Upper lobe of left lung (tissue), 4 donors: ENCODE measurements at regions not wholly inside any gene's neighbourhood (a gene's known extent, or its start where the extent isn't known, plus 50 kb on each side); places are given as distances from the start of the nearest gene placed in this dataset.

Experiments
- EP300 ChIP-seq, 4 donors: sonication (generic); formaldehyde crosslinking; IDR thresholded peaks; one replicate each; pipeline ENCODE4 v1.5.1; 2017; ENCODE audit warnings: antibody characterized with exemption in 4 of 4, control low read depth in 2 of 4
- POLR2A ChIP-seq, 4 donors: fragments of 450-650 bp; IDR thresholded peaks; one replicate each; pipeline ENCODE4 v1.5.1; 2016 to 2017; ENCODE audit warnings: antibody characterized with exemption in 4 of 4, mild to moderate bottlenecking in 2 of 4
- POLR2AphosphoS5 ChIP-seq, 2 donors: sonication (generic); formaldehyde crosslinking; IDR thresholded peaks; one replicate each; pipeline ENCODE4 v1.5.1; 2017; ENCODE audit warnings: antibody characterized with exemption in 2 of 2
- TF ChIP-seq, protein P1 (sequence below), 6 experiments: fragments of 450-650 bp in 4 of 6; fragments of 200-600 bp in 2 of 6; sonication (generic) in 2 of 6; IDR thresholded peaks; one replicate each; pipeline ENCODE4 v1.5.1; 2016 to 2019; ENCODE audit warnings: antibody characterized with exemption in 6 of 6

DNA sequence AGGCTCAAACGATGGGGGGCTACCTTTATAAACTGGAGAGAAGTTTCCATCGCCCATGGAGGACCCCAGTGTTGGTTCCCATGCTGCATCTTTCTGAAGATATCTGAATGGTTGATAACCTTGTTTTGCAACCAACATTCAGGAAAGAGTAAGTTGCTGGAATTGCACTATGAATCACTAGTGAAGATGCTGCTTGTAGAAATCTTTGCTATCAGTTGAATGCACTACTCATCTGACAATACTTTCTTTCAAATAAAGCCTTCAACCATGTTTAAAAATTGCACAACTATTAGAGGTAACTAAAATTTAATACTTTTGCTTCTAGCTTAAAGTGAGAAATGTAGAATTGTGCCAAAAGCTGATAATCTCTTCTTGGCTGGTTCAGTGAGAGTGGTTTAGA lies 86.8 kb upstream of the HIVEP3 start:
- TF ChIP-seq, protein P1, sequence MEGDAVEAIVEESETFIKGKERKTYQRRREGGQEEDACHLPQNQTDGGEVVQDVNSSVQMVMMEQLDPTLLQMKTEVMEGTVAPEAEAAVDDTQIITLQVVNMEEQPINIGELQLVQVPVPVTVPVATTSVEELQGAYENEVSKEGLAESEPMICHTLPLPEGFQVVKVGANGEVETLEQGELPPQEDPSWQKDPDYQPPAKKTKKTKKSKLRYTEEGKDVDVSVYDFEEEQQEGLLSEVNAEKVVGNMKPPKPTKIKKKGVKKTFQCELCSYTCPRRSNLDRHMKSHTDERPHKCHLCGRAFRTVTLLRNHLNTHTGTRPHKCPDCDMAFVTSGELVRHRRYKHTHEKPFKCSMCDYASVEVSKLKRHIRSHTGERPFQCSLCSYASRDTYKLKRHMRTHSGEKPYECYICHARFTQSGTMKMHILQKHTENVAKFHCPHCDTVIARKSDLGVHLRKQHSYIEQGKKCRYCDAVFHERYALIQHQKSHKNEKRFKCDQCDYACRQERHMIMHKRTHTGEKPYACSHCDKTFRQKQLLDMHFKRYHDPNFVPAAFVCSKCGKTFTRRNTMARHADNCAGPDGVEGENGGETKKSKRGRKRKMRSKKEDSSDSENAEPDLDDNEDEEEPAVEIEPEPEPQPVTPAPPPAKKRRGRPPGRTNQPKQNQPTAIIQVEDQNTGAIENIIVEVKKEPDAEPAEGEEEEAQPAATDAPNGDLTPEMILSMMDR (IDR thresholded peaks at IDR 0.05): no peak
- TF ChIP-seq POLR2A (IDR thresholded peaks at IDR 0.05) (no peak), EP300 (IDR thresholded peaks at IDR 0.05) (no peak), POLR2AphosphoS5 (IDR thresholded peaks at IDR 0.05) (no peak)
